ENCODE measurements at regions not wholly inside any gene's neighbourhood (a gene's known extent, or its start where the extent isn't known, plus 50 kb on each side); places are given as distances from the start of the nearest gene placed in this dataset.

DNA sequence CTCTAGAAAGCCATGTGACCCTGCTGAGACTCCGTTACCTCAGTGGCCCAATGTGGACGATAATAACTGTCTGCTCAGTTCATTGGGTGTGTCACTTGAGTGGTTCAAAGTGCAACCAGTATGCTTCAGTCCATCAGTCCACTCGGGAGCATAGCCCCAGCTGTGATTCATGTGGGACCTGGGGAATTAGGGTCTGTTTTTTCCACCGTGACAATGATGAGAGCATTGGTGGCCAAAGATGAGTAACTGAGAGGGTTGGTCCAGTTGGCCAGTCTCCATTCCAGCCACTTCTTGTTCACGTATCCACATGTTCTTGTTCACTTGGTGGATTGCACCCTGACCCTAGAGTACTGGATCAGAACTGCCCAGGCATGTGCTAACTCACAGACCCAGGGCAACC lies 403.6 kb downstream of the CD83 start:
- TF ChIP-seq EZH2 (IDR thresholded peaks at IDR 0.05; ENCODE audit: insufficient read depth, poor library complexity, severe bottlenecking) (no peak), EZH2phosphoT487 (IDR thresholded peaks at IDR 0.05; ENCODE audit: insufficient read depth, low read depth) (no peak)

All from GM23248 (cell line).